GM18498 (cell line): ENCODE measurements at regions not wholly inside any gene's neighbourhood (a gene's known extent, or its start where the extent isn't known, plus 50 kb on each side); places are given as distances from the start of the nearest gene placed in this dataset.

Source experiments
- ATAC-seq: cut with Tn5 transposase; IDR thresholded peaks from one replicate; pipeline ENCODE4 v1.9.1; 2021; ENCODE audit warnings: mild to moderate bottlenecking, moderate library complexity; ENCODE audit not compliant: unreplicated experiment

GRCh38 chr2:236654496-236654895, 84.9 kb downstream of the ACKR3 start:
- ATAC-seq: no peak

DNA sequence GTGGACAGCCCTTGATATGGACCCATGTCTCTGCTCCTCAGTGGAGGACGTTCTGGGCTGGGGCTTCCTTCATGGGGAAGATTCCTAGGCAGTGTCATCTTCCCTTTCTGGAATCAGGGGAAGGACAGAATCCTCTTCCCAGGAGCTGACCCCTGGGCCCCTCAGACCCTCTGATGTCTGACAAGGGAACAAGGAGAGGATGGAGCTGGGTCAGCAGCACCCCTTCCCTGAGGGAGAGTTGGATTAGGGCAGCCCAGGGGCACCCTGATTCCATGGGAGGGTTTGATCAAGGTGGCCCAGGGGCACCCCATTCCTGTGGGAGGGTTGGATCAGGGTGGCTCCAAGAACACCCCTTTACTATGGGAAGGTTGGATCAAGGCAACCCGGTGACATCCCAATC, 86.5 kb downstream of the ACKR3 start:
- no peak for ATAC-seq

GRCh38 chr2:236656721-236657120, 87.1 kb downstream of the ACKR3 start:
- no peak for ATAC-seq

DNA sequence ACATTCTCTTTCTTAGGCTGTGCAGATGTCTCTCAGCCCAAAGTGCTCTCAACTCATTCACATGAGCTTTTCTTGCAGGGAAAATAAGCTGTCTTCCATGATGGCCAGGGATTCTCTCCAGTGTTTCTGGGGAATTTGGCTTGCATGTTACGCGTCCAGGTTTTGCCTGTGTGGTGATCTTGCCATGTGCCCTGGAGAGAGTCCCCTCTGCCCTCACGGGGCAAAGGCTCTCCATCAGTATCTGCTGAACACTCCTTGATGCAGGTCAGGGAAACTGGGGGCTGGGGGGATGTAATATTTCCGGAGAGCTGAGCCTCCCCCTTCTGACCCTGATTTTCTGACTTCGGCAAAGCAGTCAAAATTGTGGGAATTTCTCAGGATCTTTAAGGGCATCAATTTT, 87.6 kb downstream of the ACKR3 start:
- ATAC-seq: no peak

DNA sequence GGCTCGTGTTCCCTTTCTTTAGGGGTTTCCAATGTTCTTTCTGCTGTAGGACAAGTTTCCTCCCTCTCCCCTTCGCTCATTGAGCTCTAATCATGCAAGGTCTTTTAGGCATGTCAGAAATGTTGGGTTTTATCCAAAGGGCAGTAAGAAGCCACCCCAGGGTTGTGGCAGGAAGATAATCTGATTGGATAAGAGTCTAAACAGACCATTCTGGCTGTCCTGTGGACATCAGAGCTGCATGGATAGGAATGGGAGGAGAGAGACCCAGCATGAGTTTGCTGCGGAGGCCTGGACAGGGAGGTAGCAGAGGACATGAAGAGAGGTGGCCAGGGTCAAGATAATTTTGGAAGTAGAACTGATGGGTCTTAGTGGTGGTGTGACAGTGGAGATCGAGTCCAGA, 88.2 kb downstream of the ACKR3 start:
- ATAC-seq: no peak

GRCh38 chr2:236658974-236659757, 89.5 kb downstream of the ACKR3 start:
- ATAC-seq: no peak

DNA sequence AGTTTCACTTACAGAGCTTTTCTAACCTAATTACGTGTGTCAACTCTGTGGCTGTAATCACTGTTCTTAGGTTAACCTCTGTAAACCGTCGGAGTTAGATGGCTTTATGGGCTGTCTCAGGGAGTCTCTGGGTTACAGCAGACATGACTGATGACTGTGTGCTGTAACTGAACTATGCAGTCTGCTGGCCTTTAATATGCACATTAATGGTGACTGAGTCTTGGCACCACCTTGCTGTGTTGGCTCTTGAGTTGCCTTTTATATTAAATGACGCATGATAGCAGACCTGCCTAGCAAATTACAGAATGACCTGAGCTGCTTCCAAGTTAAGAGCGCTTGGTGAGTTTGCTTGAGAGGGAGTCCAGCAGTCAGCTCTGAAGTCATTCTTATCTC, 90.1 kb downstream of the ACKR3 start:
- ATAC-seq: no peak

GRCh38 chr2:236661061-236661761, 91.6 kb downstream of the ACKR3 start:
- ATAC-seq: no peak

- no peak for ATAC-seq
These were observed 92.1 kb downstream of the ACKR3 start for GRCh38 chr2:236661762-236662110.

- no peak for ATAC-seq
These were observed 92.9 kb downstream of the ACKR3 start for GRCh38 chr2:236662231-236663185.

DNA sequence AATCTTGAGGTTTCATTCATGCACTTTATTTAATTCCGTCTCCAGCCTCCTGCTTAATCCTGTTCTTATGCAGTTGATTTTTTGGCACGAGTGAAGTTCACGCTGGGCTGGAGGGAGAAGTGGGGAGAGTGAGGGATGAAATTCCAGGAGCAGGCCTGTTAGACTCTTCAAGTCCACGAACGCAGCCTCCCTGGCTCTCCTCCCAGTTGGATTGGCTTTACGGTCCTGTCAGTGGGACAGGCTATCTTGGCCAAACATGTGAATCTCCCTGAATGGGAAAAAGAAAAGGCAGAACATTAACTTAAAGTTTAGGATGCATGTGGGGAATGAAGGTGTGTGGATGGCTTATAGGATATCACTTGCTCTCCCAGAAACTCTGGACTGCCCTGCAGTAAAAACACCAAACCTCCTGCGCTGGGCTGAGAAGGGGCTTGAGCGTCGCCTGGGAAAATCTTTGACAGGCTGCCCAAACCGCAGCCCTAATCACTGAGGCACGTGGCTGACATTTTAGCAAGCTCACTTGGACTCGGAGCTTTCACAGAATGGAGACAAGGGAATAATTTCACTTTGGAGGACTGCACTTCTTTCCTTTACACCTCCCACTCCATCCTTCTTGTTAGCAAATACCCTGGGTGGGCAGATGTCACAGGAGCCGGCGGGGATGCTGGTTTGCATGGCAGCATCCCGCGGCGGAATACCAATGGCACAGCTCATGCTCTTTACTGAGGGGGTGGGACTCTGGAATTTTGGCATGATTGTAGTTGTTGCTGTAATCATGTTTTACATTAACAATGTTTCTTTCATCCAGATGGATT, 93.9 kb downstream of the ACKR3 start:
- no peak for ATAC-seq

DNA sequence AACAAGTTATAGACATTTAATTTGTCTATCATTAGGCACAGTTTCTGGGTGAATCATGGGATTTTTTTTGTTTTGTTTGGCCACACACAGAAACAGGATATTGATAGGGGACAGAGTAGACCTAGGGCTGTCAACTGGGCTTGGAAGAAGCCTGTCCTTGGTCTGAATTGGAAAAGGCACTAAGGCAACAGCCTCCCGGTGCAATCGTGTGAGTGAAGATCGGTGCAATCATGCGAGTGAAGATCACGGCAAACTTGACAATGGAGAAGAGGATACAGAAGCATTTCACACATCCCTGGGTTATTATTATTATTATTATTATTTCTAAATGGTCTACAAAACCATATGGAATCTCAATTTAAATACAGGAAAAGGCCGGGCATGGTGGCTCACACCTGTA, 94.5 kb downstream of the ACKR3 start:
- no peak for ATAC-seq

- no peak for ATAC-seq
These were observed 95.5 kb downstream of the ACKR3 start for GRCh38 chr2:236665101-236665500.

- no peak for ATAC-seq
These were observed 96.0 kb downstream of the ACKR3 start for GRCh38 chr2:236665572-236666118.

DNA sequence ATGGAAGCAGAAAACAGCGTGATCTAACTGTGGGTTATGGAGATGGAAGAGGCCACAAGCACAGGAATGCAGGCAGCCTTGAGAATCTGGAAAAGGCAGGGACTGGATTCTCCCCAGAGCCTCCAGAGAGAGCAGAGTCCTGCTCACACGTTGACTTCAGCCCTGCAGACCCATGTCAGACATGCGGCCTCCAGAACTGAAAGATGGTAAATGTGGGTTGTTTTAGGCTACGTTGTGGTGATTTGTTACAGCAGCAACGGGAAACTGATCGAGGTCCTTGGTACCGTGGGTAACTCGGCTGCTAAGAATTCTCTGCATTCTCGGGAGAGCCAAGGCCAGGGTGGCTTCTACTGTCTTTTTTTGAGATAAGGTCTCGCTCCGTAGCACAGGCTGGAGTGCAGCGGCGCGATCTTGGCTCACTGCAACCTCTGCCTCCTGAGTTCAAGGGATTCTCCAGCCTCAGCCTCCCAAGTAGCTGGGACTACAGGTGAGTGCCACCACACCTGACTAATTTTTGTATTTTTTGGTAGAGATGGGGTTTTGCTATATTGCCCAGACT, 97.1 kb downstream of the ACKR3 start:
- ATAC-seq: no peak

- ATAC-seq: no peak
These were observed 97.9 kb downstream of the ACKR3 start for GRCh38 chr2:236667526-236667925.

DNA sequence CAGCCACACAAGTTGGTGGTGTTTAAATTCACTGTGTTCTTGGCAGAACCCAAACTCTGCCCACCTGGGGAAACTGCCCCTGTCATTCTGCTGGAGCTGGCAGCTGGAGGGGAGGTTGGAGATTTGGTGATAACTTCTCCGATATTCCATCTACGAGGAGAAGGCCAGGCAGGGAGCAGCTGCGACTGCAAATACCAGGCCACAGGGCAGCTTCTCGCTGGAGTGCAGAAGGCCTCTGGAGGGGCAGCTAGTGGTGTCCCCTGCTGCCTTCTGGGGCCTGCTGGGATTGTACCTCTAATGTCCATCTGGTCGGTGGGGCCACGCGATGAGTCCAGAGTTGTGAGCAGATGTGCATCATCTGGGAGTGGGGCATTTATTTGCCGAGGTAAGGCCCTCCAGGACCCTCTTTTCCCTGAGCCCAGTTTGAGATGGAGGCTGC, 98.9 kb downstream of the ACKR3 start:
- ATAC-seq: no peak

DNA sequence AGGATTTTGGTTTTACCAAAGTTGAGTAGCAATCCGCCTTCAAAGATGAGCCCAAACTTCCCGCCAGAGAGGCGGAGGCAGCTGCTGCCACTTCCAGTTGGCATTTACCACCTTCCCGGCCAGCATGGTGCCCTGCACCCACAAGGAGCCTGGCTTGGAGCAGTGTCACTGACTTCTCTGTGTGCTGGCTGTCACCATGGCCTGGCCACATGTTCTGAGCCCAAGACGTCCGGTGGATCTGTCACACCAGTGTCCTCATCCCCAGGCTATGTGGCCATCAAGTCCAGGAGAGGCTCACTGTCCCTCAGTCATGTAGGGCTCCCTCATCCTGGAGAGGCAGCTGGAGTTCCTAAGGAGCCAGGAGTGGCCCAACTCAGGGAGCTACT, 100.6 kb downstream of the ACKR3 start:
- no peak for ATAC-seq

DNA sequence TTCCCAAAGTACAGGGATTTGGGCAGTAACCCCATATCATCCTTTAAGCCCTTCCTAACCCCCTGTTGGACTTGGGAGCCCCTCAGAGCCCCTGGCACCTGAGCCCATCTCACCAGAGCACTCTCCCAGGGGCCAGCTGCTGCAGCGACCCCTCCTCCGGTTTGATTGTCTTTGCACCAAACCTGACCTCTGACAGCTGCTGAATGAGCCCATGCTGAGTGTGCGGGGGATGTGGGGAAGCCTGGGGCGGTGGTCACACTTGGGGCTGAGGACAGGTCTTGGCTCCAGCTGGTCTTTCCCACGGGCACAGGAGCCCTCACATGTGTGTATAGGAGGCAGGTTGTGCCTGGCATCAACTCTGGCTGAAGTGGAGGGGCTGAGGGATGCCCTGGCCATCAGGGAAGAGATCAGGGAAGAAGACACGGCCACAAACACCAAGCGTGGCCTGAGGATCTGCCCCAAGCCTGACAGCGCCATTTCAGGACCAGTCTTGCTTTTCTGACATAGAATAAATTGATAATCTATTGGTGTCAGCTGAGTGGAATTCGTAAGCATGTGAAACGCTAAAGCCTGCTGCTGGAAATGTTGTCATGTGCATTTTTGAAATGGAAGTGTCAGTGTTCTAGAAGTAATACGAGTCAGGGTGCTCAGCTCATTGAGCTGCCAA, 102.4 kb downstream of the ACKR3 start:
- no peak for ATAC-seq
